ENCODE measurements at regions not wholly inside any gene's neighbourhood (a gene's known extent, or its start where the extent isn't known, plus 50 kb on each side); places are given as distances from the start of the nearest gene placed in this dataset.

GRCh38 chr5:27535031-27535557 lies 496.7 kb upstream of the CDH9 start:
- Histone ChIP-seq H3K4me3 (ENCODE audit: low read length) (no peak overlapping the region), H2AFZ (ENCODE audit: low read depth, low read length) (no peak overlapping the region), H3K36me3 (ENCODE audit: insufficient read depth, low read length) (no peaks in the 10 kb centered on the region), H3K4me1 (ENCODE audit: insufficient read depth, low read length) (no peaks in the 10 kb centered on the region), H3K27me3 (ENCODE audit: insufficient read depth, low read length) (no peaks in the 10 kb centered on the region), H3K9me3 (ENCODE audit: low read length) (no peaks in the 10 kb centered on the region)

- no peaks in the 10 kb centered on the region for H3K36me3 ChIP-seq (ENCODE audit: insufficient read depth, low read length)
- no peaks in the 10 kb centered on the region for H3K4me1 ChIP-seq (ENCODE audit: insufficient read depth, low read length)
- H3K4me3 ChIP-seq (ENCODE audit: low read length): no peak overlapping the region
- no peaks in the 10 kb centered on the region for H3K9me3 ChIP-seq (ENCODE audit: low read length)
- no peak overlapping the region for H2AFZ ChIP-seq (ENCODE audit: low read depth, low read length)
- H3K27me3 ChIP-seq (ENCODE audit: insufficient read depth, low read length): no peaks in the 10 kb centered on the region
These were observed 493.9 kb upstream of the CDH9 start for GRCh38 chr5:27532305-27532704.

GRCh38 chr5:27524515-27524914 lies 486.1 kb upstream of the CDH9 start:
- no peak overlapping the region for H3K4me3 ChIP-seq (ENCODE audit: low read length)
- H3K4me1 ChIP-seq (ENCODE audit: insufficient read depth, low read length): no peaks in the 10 kb centered on the region
- H3K27me3 ChIP-seq (ENCODE audit: insufficient read depth, low read length): no peaks in the 10 kb centered on the region
- no peak overlapping the region for H2AFZ ChIP-seq (ENCODE audit: low read depth, low read length)
- H3K9me3 ChIP-seq (ENCODE audit: low read length): no peaks in the 10 kb centered on the region
- H3K36me3 ChIP-seq (ENCODE audit: insufficient read depth, low read length): no peaks in the 10 kb centered on the region

DNA sequence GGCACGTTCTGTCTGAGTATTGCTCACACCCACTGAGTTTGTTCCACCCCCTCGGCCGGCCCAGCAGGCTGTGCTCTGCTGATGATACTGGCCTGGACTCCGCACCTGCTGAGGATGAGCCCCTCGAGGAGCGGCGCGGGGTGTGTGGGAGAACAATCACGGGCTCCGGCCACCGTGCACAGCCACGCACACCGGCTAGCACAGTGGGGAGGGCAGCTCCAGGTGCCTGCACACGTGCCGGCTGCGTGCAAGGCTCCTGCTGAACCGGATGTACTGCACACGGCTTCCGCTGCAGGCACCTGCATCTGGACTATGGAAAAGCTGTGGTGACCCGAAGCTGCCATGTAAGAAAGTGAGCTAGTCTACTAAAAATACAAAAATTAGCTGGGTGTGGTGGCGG lies 485.2 kb upstream of the CDH9 start:
- H3K4me1 ChIP-seq (ENCODE audit: insufficient read depth, low read length): no peaks in the 10 kb centered on the region
- H2AFZ ChIP-seq (ENCODE audit: low read depth, low read length): no peak overlapping the region
- H3K9me3 ChIP-seq (ENCODE audit: low read length): no peaks in the 10 kb centered on the region
- H3K27me3 ChIP-seq (ENCODE audit: insufficient read depth, low read length): no peaks in the 10 kb centered on the region
- no peak overlapping the region for H3K4me3 ChIP-seq (ENCODE audit: low read length)
- H3K36me3 ChIP-seq (ENCODE audit: insufficient read depth, low read length): no peaks in the 10 kb centered on the region

DNA sequence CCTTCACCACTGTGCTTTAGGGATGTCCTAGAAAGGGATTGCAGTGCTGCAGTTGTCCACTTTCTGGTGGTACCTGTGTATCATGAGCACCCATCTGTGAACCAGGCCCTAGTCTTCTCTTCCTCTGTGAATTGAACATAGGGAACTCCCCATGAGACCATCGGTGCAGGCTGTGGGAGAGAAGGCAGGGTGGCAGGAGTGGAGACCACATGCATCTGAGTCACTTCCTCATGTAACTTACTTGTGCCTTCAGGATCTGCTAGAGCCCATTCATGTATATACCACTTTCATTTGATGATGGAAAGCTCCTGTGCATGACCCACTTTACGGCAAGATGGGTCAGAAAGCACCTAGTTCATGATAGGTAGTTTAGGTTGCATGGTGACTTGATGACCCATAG lies 478.1 kb upstream of the CDH9 start:
- Histone ChIP-seq H3K4me3 (ENCODE audit: low read length) (no peak overlapping the region), H3K9me3 (ENCODE audit: low read length) (no peaks in the 10 kb centered on the region), H3K36me3 (ENCODE audit: insufficient read depth, low read length) (no peaks in the 10 kb centered on the region), H3K4me1 (ENCODE audit: insufficient read depth, low read length) (no peaks in the 10 kb centered on the region), H2AFZ (ENCODE audit: low read depth, low read length) (no peak overlapping the region), H3K27me3 (ENCODE audit: insufficient read depth, low read length) (no peaks in the 10 kb centered on the region)

GRCh38 chr5:27511061-27511460 lies 472.7 kb upstream of the CDH9 start:
- H3K9me3 ChIP-seq (ENCODE audit: low read length): no peaks in the 10 kb centered on the region
- H3K4me3 ChIP-seq (ENCODE audit: low read length): no peak overlapping the region
- no peak overlapping the region for H2AFZ ChIP-seq (ENCODE audit: low read depth, low read length)
- no peaks in the 10 kb centered on the region for H3K36me3 ChIP-seq (ENCODE audit: insufficient read depth, low read length)
- no peaks in the 10 kb centered on the region for H3K4me1 ChIP-seq (ENCODE audit: insufficient read depth, low read length)
- H3K27me3 ChIP-seq (ENCODE audit: insufficient read depth, low read length): no peaks in the 10 kb centered on the region

DNA sequence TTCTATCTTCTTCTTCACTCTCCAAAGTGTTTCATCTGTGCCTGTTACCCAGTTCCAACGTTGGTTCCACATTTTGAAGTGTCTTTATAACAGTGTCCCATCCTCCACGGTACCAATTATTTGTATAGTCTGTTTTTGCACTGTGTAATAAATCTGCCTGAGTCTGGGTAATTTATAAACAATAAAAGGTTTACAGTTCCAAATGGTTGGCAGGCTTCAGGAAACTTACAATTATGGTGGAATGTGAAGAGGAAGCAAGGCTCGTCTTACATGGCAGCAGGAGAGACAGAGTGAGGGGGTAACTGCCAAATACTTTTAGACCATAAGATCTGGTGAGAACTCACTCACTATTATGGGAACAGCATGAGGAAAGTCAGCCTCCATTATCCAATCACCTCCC lies 465.4 kb upstream of the CDH9 start:
- Histone ChIP-seq H3K4me3 (ENCODE audit: low read length) (no peak overlapping the region), H2AFZ (ENCODE audit: low read depth, low read length) (peak overlapping the region; percentile 26), H3K36me3 (ENCODE audit: insufficient read depth, low read length) (no peaks in the 10 kb centered on the region), H3K27me3 (ENCODE audit: insufficient read depth, low read length) (no peaks in the 10 kb centered on the region), H3K9me3 (ENCODE audit: low read length) (no peaks in the 10 kb centered on the region), H3K4me1 (ENCODE audit: insufficient read depth, low read length) (peaks cover 3% of the 10 kb centered on the region)

DNA sequence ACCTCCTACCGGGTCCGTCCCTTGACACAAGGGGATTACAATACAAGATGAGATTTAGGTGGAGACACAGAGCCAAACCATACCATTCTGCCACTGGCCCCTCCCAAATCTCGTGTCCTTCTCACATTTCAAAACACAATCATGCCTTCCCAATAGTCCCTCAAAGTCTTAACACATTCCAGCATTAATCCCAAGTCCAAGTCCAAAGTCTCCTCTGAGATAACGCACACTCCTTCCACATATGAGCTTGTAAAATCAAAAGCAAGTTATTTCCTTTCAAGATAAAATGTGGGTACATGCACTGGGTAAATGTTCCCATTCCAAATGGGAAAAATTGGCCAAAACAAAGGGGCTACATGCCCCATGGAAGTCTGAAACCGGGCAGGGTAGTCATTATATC lies 463.9 kb upstream of the CDH9 start:
- H3K4me1 ChIP-seq (ENCODE audit: insufficient read depth, low read length): peaks cover 3% of the 10 kb centered on the region
- no peaks in the 10 kb centered on the region for H3K27me3 ChIP-seq (ENCODE audit: insufficient read depth, low read length)
- H3K36me3 ChIP-seq (ENCODE audit: insufficient read depth, low read length): no peaks in the 10 kb centered on the region
- H3K4me3 ChIP-seq (ENCODE audit: low read length): no peak overlapping the region
- H3K9me3 ChIP-seq (ENCODE audit: low read length): no peaks in the 10 kb centered on the region
- H2AFZ ChIP-seq (ENCODE audit: low read depth, low read length): no peak overlapping the region

DNA sequence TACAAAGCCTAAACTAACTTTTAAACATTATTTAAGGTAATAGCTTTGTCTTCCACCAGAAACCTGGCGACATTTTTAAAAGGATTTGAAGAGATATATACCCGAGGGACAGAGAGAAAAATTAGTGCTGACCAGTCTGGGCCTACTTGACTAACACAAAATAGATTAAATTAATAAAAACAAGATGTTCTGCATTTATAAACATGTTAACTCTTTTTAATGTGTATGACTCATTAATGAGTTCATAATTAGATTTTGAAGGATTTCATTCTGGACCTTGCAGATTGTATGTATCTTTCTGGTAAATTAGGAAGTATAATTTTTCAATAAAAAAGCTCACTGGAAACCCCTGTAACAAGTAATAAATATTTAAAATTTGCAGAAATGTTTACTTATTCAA lies 459.1 kb upstream of the CDH9 start:
- Histone ChIP-seq H2AFZ (ENCODE audit: low read depth, low read length) (no peak overlapping the region), H3K36me3 (ENCODE audit: insufficient read depth, low read length) (no peaks in the 10 kb centered on the region), H3K27me3 (ENCODE audit: insufficient read depth, low read length) (no peaks in the 10 kb centered on the region), H3K4me3 (ENCODE audit: low read length) (no peak overlapping the region), H3K4me1 (ENCODE audit: insufficient read depth, low read length) (peaks cover 3% of the 10 kb centered on the region), H3K9me3 (ENCODE audit: low read length) (no peaks in the 10 kb centered on the region)

- H3K4me1 ChIP-seq (ENCODE audit: insufficient read depth, low read length): peaks cover 3% of the 10 kb centered on the region
- H3K4me3 ChIP-seq (ENCODE audit: low read length): no peak overlapping the region
- no peaks in the 10 kb centered on the region for H3K9me3 ChIP-seq (ENCODE audit: low read length)
- H3K27me3 ChIP-seq (ENCODE audit: insufficient read depth, low read length): no peaks in the 10 kb centered on the region
- no peaks in the 10 kb centered on the region for H3K36me3 ChIP-seq (ENCODE audit: insufficient read depth, low read length)
- no peak overlapping the region for H2AFZ ChIP-seq (ENCODE audit: low read depth, low read length)
These were observed 456.5 kb upstream of the CDH9 start for GRCh38 chr5:27494887-27495286.

DNA sequence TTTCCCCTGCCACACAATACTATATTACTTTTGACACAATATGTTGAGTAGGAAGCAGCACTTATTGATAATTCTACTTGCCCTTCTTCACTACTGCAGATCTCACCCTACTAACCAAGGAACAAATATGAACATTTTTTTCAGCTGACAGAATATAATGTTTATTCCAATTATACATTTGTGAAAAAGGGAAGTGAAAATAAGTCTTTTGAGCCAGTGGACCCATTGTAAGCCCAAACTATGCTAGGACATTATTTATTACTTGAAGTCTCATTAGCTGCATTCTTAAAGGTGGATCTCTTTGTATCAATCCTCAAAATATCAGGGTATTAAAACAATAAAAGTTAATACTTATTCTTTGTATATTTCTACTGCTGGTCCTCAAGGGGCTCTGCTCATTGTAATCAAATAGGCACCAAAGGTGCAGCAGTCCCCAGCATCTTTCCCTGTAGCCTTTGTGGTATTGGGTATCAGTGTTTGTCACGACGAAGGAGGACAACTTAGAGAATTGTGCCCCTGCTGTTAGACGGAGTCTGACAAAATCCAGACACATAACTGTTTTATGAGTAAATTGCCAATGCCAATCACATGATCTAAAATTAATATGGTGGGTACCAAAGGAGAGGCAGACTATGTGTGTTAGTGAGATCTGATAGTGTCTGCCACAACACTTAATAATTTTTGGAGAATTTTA lies 453.5 kb upstream of the CDH9 start:
- Histone ChIP-seq H2AFZ (ENCODE audit: low read depth, low read length) (no peak overlapping the region), H3K36me3 (ENCODE audit: insufficient read depth, low read length) (no peaks in the 10 kb centered on the region), H3K4me3 (ENCODE audit: low read length) (no peak overlapping the region), H3K9me3 (ENCODE audit: low read length) (no peaks in the 10 kb centered on the region), H3K27me3 (ENCODE audit: insufficient read depth, low read length) (no peaks in the 10 kb centered on the region), H3K4me1 (ENCODE audit: insufficient read depth, low read length) (no peaks in the 10 kb centered on the region)

- Histone ChIP-seq H2AFZ (ENCODE audit: low read depth, low read length) (no peak overlapping the region), H3K9me3 (ENCODE audit: low read length) (no peaks in the 10 kb centered on the region), H3K36me3 (ENCODE audit: insufficient read depth, low read length) (no peaks in the 10 kb centered on the region), H3K4me3 (ENCODE audit: low read length) (no peak overlapping the region), H3K27me3 (ENCODE audit: insufficient read depth, low read length) (no peaks in the 10 kb centered on the region), H3K4me1 (ENCODE audit: insufficient read depth, low read length) (no peaks in the 10 kb centered on the region)
These were observed 452.7 kb upstream of the CDH9 start for GRCh38 chr5:27491047-27491446.

DNA sequence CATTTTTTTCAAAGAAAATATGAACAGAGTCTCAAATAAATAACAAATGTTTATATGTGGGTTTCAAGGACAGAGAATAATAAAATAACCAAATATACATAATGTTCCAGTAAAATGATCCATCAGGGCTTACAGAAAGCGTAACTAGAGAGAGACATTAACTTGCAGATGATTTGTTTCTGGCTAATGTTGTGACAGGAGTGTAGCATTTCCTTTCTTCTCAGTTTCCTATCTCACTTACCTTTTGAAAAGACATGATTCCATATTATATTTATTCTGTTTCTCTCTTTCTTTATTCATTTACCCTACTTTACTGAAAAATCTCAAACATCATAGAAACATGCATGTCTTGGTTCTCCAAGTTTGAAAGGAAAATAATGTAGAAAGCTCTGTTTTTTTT lies 451.3 kb upstream of the CDH9 start:
- Histone ChIP-seq H2AFZ (ENCODE audit: low read depth, low read length) (no peak overlapping the region), H3K9me3 (ENCODE audit: low read length) (no peaks in the 10 kb centered on the region), H3K4me3 (ENCODE audit: low read length) (no peak overlapping the region), H3K36me3 (ENCODE audit: insufficient read depth, low read length) (no peaks in the 10 kb centered on the region), H3K27me3 (ENCODE audit: insufficient read depth, low read length) (no peaks in the 10 kb centered on the region), H3K4me1 (ENCODE audit: insufficient read depth, low read length) (no peaks in the 10 kb centered on the region)

- no peak overlapping the region for H3K4me3 ChIP-seq (ENCODE audit: low read length)
- peaks cover 3% of the 10 kb centered on the region for H3K4me1 ChIP-seq (ENCODE audit: insufficient read depth, low read length)
- H3K36me3 ChIP-seq (ENCODE audit: insufficient read depth, low read length): no peaks in the 10 kb centered on the region
- H3K9me3 ChIP-seq (ENCODE audit: low read length): no peaks in the 10 kb centered on the region
- H3K27me3 ChIP-seq (ENCODE audit: insufficient read depth, low read length): no peaks in the 10 kb centered on the region
- H2AFZ ChIP-seq (ENCODE audit: low read depth, low read length): no peak overlapping the region
These were observed 444.3 kb upstream of the CDH9 start for GRCh38 chr5:27482663-27483062.

Measured in neuron (in vitro differentiated cells).